Adrenal gland (tissue), 9 donors: ENCODE measurements at regions not wholly inside any gene's neighbourhood (a gene's known extent, or its start where the extent isn't known, plus 50 kb on each side); places are given as distances from the start of the nearest gene placed in this dataset.

Experiments used
- DNase-seq, 7 donors: peaks; one replicate each; pipeline ENCODE4 v3.0.0-alpha.2; 2019 to 2020
- H3K27ac ChIP-seq, 5 donors: fragments of 200-600 bp; sonication (generic) in 4 of 5; 1 replicate in 3 of 5; 2 replicates in 2 of 5; pipeline versions ENCODE4 v1.5.1 to v1.8.0; 2016 to 2020; ENCODE audit warnings: mild to moderate bottlenecking in 1 of 5
- H3K27me3 ChIP-seq: fragments of 200-600 bp; 2 replicates; pipeline ENCODE4 v1.8.0; 2021
- H3K36me3 ChIP-seq, 2 donors: fragments of 200-600 bp; replicated peaks in 1 of 2; 1 replicate in 1 of 2; 2 replicates in 1 of 2; pipeline versions ENCODE4 v1.5.1 to v1.8.0; 2018 to 2022
- H3K4me1 ChIP-seq, 2 donors: fragments of 200-600 bp; replicated peaks in 1 of 2; 1 replicate in 1 of 2; 2 replicates in 1 of 2; pipeline versions ENCODE4 v1.5.1 to v1.8.0; 2018 to 2021
- H3K4me3 ChIP-seq, 4 donors: fragments of 200-600 bp; sonication (generic) in 3 of 4; one replicate each; pipeline ENCODE4 v1.5.1; 2016 to 2018
- H3K9me3 ChIP-seq, 3 donors: fragments of 200-600 bp; sonication (generic) in 1 of 3; replicated peaks in 1 of 3; 1 replicate in 2 of 3; 2 replicates in 1 of 3; pipeline versions ENCODE4 v1.5.1 to v1.8.0; 2016 to 2021
- POLR2A ChIP-seq, 2 donors: fragments of 450-650 bp; IDR thresholded peaks; one replicate each; pipeline ENCODE4 v1.6.1; 2017; ENCODE audit warnings: antibody characterized with exemption in 2 of 2, mild to moderate bottlenecking in 2 of 2, moderate library complexity in 1 of 2
- WGBS, 4 donors: extraction: QIAGEN DNeasy Blood & Tissue Kit in 2 of 4; methylation state at CpG; one replicate each; pipeline versions ENCODE4 v1.1.5 to v1.1.7; 2013 to 2017; 5-methylcytosine and 5-hydroxymethylcytosine counted together
- intact Hi-C, 2 donors: fragments of 100-400 bp; cut with DNase I; formaldehyde crosslinking; loops; one replicate each; pipeline versions ENCODE4 v1.14.1 to v1.15.0; 2022 to 2023
- TF ChIP-seq, protein P1 (sequence below), 6 experiments: fragments of 450-650 bp in 4 of 6; fragments of 200-600 bp in 2 of 6; sonication (generic) in 1 of 6; IDR thresholded peaks; 1 replicate in 5 of 6; 2 replicates in 1 of 6; pipeline versions ENCODE4 v1.5.1 to v1.8.0; 2016 to 2021; ENCODE audit warnings: antibody characterized with exemption in 6 of 6, mild to moderate bottlenecking in 2 of 6, moderate library complexity in 1 of 6
- donor health status: healthy with polysubstance abuse.
- donor health status: Bipolar disorder and iron deficiency.
- donor health status: DM: yes; HTN: yes; CAD: no.
- donor health status: DM: no; HTN: no; CAD: no.
- donor health status: DM: no; HTN: no; CAD: no.

DNA sequence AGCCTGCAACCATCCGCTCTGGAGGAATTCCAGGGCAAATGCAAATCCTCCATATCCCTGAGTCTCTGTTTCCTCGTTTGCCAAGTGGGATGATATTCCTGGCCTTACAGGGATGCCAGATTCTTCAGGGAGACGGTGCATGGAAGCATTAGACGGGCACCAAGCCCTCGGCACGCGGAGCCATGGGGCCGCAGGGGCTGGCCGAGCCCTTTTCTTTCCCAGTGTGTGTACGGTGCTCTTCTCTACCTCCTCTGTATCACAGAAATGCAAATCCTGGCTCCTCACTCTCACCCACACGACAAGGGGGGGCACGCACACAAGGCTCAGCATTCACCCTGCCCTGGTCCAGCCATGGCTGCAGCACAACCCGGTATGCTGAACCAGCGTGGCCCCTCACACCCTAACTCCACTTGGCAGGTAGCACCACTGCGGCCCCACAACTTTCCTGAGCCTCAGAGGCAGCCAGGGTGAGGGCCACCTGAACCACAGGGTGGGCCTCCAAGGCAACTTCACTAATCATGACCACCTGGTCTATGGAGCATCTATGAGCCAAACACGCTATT lies 64.1 kb upstream of the SALL3 start:
- DNase-seq: no peak
- TF ChIP-seq POLR2A (IDR thresholded peaks at IDR 0.05): no peak
- TF ChIP-seq, protein P1, sequence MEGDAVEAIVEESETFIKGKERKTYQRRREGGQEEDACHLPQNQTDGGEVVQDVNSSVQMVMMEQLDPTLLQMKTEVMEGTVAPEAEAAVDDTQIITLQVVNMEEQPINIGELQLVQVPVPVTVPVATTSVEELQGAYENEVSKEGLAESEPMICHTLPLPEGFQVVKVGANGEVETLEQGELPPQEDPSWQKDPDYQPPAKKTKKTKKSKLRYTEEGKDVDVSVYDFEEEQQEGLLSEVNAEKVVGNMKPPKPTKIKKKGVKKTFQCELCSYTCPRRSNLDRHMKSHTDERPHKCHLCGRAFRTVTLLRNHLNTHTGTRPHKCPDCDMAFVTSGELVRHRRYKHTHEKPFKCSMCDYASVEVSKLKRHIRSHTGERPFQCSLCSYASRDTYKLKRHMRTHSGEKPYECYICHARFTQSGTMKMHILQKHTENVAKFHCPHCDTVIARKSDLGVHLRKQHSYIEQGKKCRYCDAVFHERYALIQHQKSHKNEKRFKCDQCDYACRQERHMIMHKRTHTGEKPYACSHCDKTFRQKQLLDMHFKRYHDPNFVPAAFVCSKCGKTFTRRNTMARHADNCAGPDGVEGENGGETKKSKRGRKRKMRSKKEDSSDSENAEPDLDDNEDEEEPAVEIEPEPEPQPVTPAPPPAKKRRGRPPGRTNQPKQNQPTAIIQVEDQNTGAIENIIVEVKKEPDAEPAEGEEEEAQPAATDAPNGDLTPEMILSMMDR (IDR thresholded peaks at IDR 0.05): no peak
- H3K27ac ChIP-seq: no peak overlapping the region

DNA sequence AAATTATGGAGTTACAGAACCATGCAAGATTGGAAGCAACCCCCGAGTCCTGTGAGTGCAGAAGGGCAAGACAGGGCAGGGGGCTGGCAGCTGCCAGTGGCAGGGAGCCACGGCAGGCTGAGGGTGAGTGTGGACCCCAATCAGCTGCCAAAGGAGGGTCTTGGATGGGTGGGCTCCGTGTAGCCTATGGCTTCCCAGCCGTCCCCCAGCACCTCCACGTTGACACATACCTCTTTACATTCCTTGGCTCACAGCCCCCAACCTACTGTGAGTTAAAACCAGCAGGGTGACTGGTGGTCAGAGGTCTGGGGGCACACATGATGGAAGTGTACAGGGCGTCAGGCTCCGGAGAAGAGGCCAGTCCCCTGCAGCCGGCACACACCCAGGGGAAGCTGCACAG lies 60.9 kb upstream of the SALL3 start:
- 57 to 68% (median 62%) methylated on average over 8 of the region's 8 CpGs for WGBS, 4 donors
- Histone ChIP-seq H3K27me3 (peaks cover 5% of the 10 kb centered on the region), H3K36me3 (no peaks in the 10 kb centered on the region), H3K4me3 (no peak overlapping the region), H3K9me3 (no peaks in the 10 kb centered on the region), H3K4me1 (no peaks in the 10 kb centered on the region), H3K27ac (no peak overlapping the region)
- intact Hi-C loops: no loop called here
- TF ChIP-seq POLR2A (IDR thresholded peaks at IDR 0.05): no peak
- TF ChIP-seq, protein P1 (IDR thresholded peaks at IDR 0.05): no peak
- DNase-seq: no peak

More for the DNA sequence above, 64.1 kb upstream of the SALL3 start:
- 83 to 86% (median 84%) methylated on average over 13 to 16 of the region's 16 CpGs for WGBS, 4 donors
- Histone ChIP-seq H3K4me3 (no peak overlapping the region), H3K27me3 (peaks cover 5% of the 10 kb centered on the region), H3K36me3 (no peaks in the 10 kb centered on the region), H3K9me3 (no peaks in the 10 kb centered on the region), H3K4me1 (no peaks in the 10 kb centered on the region)
- intact Hi-C loops: no loop called here

DNA sequence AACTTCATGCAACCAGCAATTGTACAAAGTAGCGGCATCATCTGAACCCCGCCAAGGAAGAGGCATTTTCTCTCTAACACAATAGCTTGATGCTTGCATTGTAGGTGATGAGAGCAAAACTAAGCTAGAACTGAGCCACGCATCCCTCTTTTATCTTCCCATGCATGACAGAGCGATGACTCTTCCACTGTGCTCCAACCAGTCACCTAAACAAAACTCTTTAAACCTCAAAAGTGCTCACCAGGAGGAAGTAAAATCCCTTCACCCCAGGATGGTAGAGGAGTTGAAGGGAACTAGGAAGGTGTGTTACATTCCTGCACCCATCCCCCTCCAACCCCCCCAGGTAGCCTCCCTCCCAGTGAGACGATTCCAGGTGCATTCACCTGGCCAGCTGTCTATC lies 59.7 kb upstream of the SALL3 start:
- Histone ChIP-seq H3K36me3 (no peaks in the 10 kb centered on the region), H3K4me3 (no peak overlapping the region), H3K27me3 (peaks cover 3% of the 10 kb centered on the region), H3K27ac (no peak overlapping the region), H3K4me1 (no peaks in the 10 kb centered on the region), H3K9me3 (no peaks in the 10 kb centered on the region)
- intact Hi-C loops: no loop called here
- DNase-seq: no peak
- TF ChIP-seq, protein P1 (IDR thresholded peaks at IDR 0.05): no peak
- no peak for TF ChIP-seq POLR2A (IDR thresholded peaks at IDR 0.05)
- 77 to 84% (median 80%) methylated on average over 5 of the region's 5 CpGs for WGBS, 4 donors

DNA sequence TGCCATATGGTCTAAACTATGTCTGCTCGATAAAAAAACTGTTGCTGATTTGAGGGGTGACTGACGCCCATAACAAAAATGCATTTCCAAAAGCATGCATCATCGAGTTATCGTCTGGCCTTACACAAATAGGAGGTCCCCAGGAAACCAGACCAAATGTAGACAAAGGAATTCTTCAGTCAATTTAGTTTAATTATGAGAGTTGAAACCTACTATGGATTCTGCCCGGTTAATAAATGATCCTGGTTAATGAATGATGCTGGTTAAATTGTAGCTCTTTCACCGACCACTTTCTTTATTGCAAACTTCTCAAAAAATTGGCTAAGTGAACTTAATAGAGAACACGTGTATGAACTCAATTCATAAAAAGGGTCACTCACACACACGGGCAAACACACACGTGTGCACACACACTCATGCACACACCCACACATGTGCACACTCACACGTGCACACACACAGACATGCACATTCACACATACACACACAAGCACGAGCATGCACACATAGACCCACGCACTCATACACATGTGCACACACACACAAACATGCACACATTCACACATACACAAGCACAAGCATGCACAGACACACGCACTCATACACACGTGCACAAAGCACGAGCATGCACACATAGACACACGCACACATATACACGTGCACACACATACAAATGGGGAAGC lies 59.0 kb upstream of the SALL3 start:
- WGBS, 4 donors: 80 to 86% (median 83%) methylated on average over 17 of the region's 17 CpGs
- intact Hi-C loops: no loop called here
- Histone ChIP-seq H3K4me1 (no peaks in the 10 kb centered on the region), H3K36me3 (no peaks in the 10 kb centered on the region), H3K4me3 (no peak overlapping the region), H3K9me3 (no peaks in the 10 kb centered on the region), H3K27me3 (peaks cover 2% of the 10 kb centered on the region), H3K27ac (no peak overlapping the region)
- TF ChIP-seq, protein P1 (IDR thresholded peaks at IDR 0.05): no peak
- TF ChIP-seq POLR2A (IDR thresholded peaks at IDR 0.05): no peak
- DNase-seq: no peak
